Islet of Langerhans (tissue), 1 donor: ENCODE measurements at regions not wholly inside any gene's neighbourhood (a gene's known extent, or its start where the extent isn't known, plus 50 kb on each side); places are given as distances from the start of the nearest gene placed in this dataset.

Source experiments
- FAIRE-seq: peaks from one replicate; lab custom pipeline; 2011; peaks lifted over from hg19 to GRCh38; lab: Jason Lieb, UNC

- no peak for FAIRE-seq
Measured at GRCh38 chr13:77480066-77480465, 55.4 kb upstream of the SCEL start.

- FAIRE-seq, result no peak
Measured at GRCh38 chr13:77479326-77479725, 56.2 kb upstream of the SCEL start.

- FAIRE-seq, result no peak
Measured at GRCh38 chr13:77477299-77477848, 58.1 kb upstream of the SCEL start.

GRCh38 chr13:77476456-77476855, 59.0 kb upstream of the SCEL start:
- no peak for FAIRE-seq

GRCh38 chr13:77475345-77476084, 60.0 kb upstream of the SCEL start:
- no peak for FAIRE-seq

- FAIRE-seq, result no peak
Measured at GRCh38 chr13:77470986-77471385, 64.5 kb upstream of the SCEL start.

- FAIRE-seq, result no peak
Measured at GRCh38 chr13:77466753-77467422, 68.6 kb upstream of the SCEL start.

GRCh38 chr13:77465603-77466195, 69.8 kb upstream of the SCEL start:
- peak; percentile 5 for FAIRE-seq

GRCh38 chr13:77460195-77460594, 75.3 kb upstream of the SCEL start:
- FAIRE-seq, result no peak

GRCh38 chr13:77459592-77459991, 75.9 kb upstream of the SCEL start:
- no peak for FAIRE-seq

- FAIRE-seq, result no peak
Measured at GRCh38 chr13:77458736-77459135, 76.8 kb upstream of the SCEL start.

- no peak for FAIRE-seq
Measured at GRCh38 chr13:77457966-77458365, 77.5 kb upstream of the SCEL start.

GRCh38 chr13:77456271-77456670, 79.2 kb upstream of the SCEL start:
- FAIRE-seq, result no peak

GRCh38 chr13:77449265-77449664, 86.2 kb upstream of the SCEL start:
- no peak for FAIRE-seq

GRCh38 chr13:77448689-77449088, 86.8 kb upstream of the SCEL start:
- no peak for FAIRE-seq

GRCh38 chr13:77443511-77443910, 92.0 kb upstream of the SCEL start:
- FAIRE-seq, result no peak

GRCh38 chr13:77437267-77437666, 98.2 kb upstream of the SCEL start:
- no peak for FAIRE-seq

- FAIRE-seq, result no peak
Measured at GRCh38 chr13:77434289-77434688, 101.2 kb upstream of the SCEL start.

GRCh38 chr13:77431449-77431848, 104.1 kb upstream of the SCEL start:
- no peak for FAIRE-seq

GRCh38 chr13:77430377-77430951, 103.6 kb upstream of the MYCBP2 start:
- no peak for FAIRE-seq

GRCh38 chr13:77429320-77430142, 102.6 kb upstream of the MYCBP2 start:
- no peak for FAIRE-seq

- no peak for FAIRE-seq
Measured at GRCh38 chr13:77425705-77426104, 98.8 kb upstream of the MYCBP2 start.
